ENCODE measurements at regions not wholly inside any gene's neighbourhood (a gene's known extent, or its start where the extent isn't known, plus 50 kb on each side); places are given as distances from the start of the nearest gene placed in this dataset.
A peak's percentile ranks its signal among the peaks of the same experiment; 100 is the strongest.
"Not testable (repeated sequence)": the region's sequence is repeated elsewhere in the genome, so short reads cannot be mapped to it uniquely, and the experiment has no call there.

GRCh38 chr19:40940771-40941170 is 50.3 kb upstream of the CYP2B6 start:
- not testable (repeated sequence) for H4K20me1 ChIP-seq (ENCODE audit: control insufficient read depth, insufficient read depth, low read depth, low read length); H3K9me2 ChIP-seq (replicated peaks; ENCODE audit: control insufficient read depth, low read length); H3K36me3 ChIP-seq (ENCODE audit: control insufficient read depth, low read length); H3F3A ChIP-seq (ENCODE audit: control insufficient read depth, insufficient read depth); H3K4me3 ChIP-seq (ENCODE audit: low read length); H3K79me2 ChIP-seq (ENCODE audit: control insufficient read depth, low read length); H3K27me3 ChIP-seq (ENCODE audit: control insufficient read depth, low read length); H3K9me3 ChIP-seq (ENCODE audit: control insufficient read depth, insufficient read depth, low read length); H3K4me2 ChIP-seq (ENCODE audit: low read length); H3K4me1 ChIP-seq (ENCODE audit: control insufficient read depth, low read length); H3K27ac ChIP-seq (ENCODE audit: low read depth, low read length)

GRCh38 chr19:40938007-40938406 is 53.1 kb upstream of the CYP2B6 start:
- not testable (repeated sequence) for H3K27me3 ChIP-seq (ENCODE audit: control insufficient read depth, low read length); H3K4me2 ChIP-seq (ENCODE audit: low read length); H3K4me1 ChIP-seq (ENCODE audit: control insufficient read depth, low read length); H3K9me3 ChIP-seq (ENCODE audit: control insufficient read depth, insufficient read depth, low read length); H3K27ac ChIP-seq (ENCODE audit: low read depth, low read length); H3K79me2 ChIP-seq (ENCODE audit: control insufficient read depth, low read length); H3K9me2 ChIP-seq (replicated peaks; ENCODE audit: control insufficient read depth, low read length); H3K36me3 ChIP-seq (ENCODE audit: control insufficient read depth, low read length); H3K4me3 ChIP-seq (ENCODE audit: low read length); H3F3A ChIP-seq (ENCODE audit: control insufficient read depth, insufficient read depth); H4K20me1 ChIP-seq (ENCODE audit: control insufficient read depth, insufficient read depth, low read depth, low read length)

GRCh38 chr19:40936755-40937154 is 54.3 kb upstream of the CYP2B6 start:
- H3K36me3 ChIP-seq (ENCODE audit: control insufficient read depth, low read length) = no peaks in the 10 kb centered on the region
- H3K9me2 ChIP-seq (replicated peaks; ENCODE audit: control insufficient read depth, low read length) = no peaks in the 10 kb centered on the region
- H3K4me2 ChIP-seq (ENCODE audit: low read length) = no peak overlapping the region
- H3K79me2 ChIP-seq (ENCODE audit: control insufficient read depth, low read length) = no peaks in the 10 kb centered on the region
- H3F3A ChIP-seq (ENCODE audit: control insufficient read depth, insufficient read depth) = no peaks in the 10 kb centered on the region
- H3K4me1 ChIP-seq (ENCODE audit: control insufficient read depth, low read length) = no peaks in the 10 kb centered on the region
- H3K9me3 ChIP-seq (ENCODE audit: control insufficient read depth, insufficient read depth, low read length) = no peaks in the 10 kb centered on the region
- 0 out of 2 replicates have a peak, but pooled peaks cover 3% of the 10 kb centered on the region for H3K27me3 ChIP-seq (ENCODE audit: control insufficient read depth, low read length)
- no peak overlapping the region for H3K4me3 ChIP-seq (ENCODE audit: low read length)
- TF ChIP-seq CTCF (IDR thresholded peaks at IDR 0.05; ENCODE audit: low read depth, low read length, poor library complexity, severe bottlenecking) (no peak), EZH2phosphoT487 (IDR thresholded peaks at IDR 0.05; ENCODE audit: borderline replicate concordance, low read length) (no peak)
- no peaks in the 10 kb centered on the region for H4K20me1 ChIP-seq (ENCODE audit: control insufficient read depth, insufficient read depth, low read depth, low read length)
- no peak overlapping the region for H3K27ac ChIP-seq (ENCODE audit: low read depth, low read length)

GRCh38 chr19:40933025-40933424 is 51.0 kb upstream of the CYP2A7 start:
- H4K20me1 ChIP-seq (ENCODE audit: control insufficient read depth, insufficient read depth, low read depth, low read length) = no peaks in the 10 kb centered on the region
- H3K79me2 ChIP-seq (ENCODE audit: control insufficient read depth, low read length) = no peaks in the 10 kb centered on the region
- H3K4me1 ChIP-seq (ENCODE audit: control insufficient read depth, low read length) = no peaks in the 10 kb centered on the region
- H3K4me3 ChIP-seq (ENCODE audit: low read length) = no peak overlapping the region
- no peaks in the 10 kb centered on the region for H3F3A ChIP-seq (ENCODE audit: control insufficient read depth, insufficient read depth)
- H3K36me3 ChIP-seq (ENCODE audit: control insufficient read depth, low read length) = no peaks in the 10 kb centered on the region
- H3K27ac ChIP-seq (ENCODE audit: low read depth, low read length) = no peak overlapping the region
- no peak overlapping the region for H3K4me2 ChIP-seq (ENCODE audit: low read length)
- 0 out of 2 replicates have a peak, but pooled peaks cover 3% of the 10 kb centered on the region for H3K27me3 ChIP-seq (ENCODE audit: control insufficient read depth, low read length)
- TF ChIP-seq CTCF (IDR thresholded peaks at IDR 0.05; ENCODE audit: low read depth, low read length, poor library complexity, severe bottlenecking) (peak; percentile 32), EZH2phosphoT487 (IDR thresholded peaks at IDR 0.05; ENCODE audit: borderline replicate concordance, low read length) (no peak)
- no peaks in the 10 kb centered on the region for H3K9me3 ChIP-seq (ENCODE audit: control insufficient read depth, insufficient read depth, low read length)
- no peaks in the 10 kb centered on the region for H3K9me2 ChIP-seq (replicated peaks; ENCODE audit: control insufficient read depth, low read length)
